NCI-H748 (cell line): ENCODE measurements at regions not wholly inside any gene's neighbourhood (a gene's known extent, or its start where the extent isn't known, plus 50 kb on each side); places are given as distances from the start of the nearest gene placed in this dataset.
A peak's percentile ranks its signal among the peaks of the same experiment; 100 is the strongest.
"Not testable (repeated sequence)": the region's sequence is repeated elsewhere in the genome, so short reads cannot be mapped to it uniquely, and the experiment has no call there.

Source experiments
- DNase-seq: peaks from one replicate; lab custom pipeline; 2025; ENCODE audit not compliant: unreplicated experiment; lab: John Stamatoyannopoulos, UW

DNA sequence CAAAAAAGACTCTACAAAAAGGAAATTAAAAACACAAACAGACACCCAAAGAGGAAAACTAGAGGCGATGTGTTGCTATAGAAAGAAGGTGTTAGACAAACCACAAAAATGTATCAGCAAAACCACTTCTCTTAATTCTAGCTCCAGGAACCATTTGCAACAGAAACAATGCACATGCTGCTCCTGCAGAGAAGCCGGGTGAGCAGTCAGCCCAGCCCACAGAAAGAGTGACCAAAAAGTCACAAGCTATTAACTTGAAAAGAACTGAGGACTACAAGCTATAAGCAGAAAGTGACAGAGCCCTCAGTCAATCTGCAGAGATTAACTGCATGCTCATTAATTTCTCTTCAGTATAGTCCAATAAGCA is 96.2 kb upstream of the KLHL13 start:
- no peak for DNase-seq

DNA sequence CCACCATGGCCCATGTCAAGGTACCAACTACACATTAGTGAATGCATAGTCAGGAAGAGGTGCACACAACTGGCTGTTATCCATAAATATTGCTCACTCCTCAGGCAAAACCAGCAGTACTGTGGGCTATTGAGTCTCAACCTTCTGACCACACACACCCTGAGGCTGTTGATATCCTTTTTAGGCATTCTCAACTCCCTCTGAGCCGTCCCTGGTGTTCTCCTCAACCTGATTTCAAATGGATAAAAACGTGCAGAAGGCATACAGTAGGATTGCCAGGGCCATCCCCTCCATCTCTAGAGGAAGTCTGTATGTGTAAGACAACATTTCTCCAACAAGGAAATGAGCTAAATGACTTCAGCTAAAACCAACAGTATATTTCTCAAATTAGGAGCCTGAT is 98.7 kb upstream of the KLHL13 start:
- DNase-seq = no peak

DNA sequence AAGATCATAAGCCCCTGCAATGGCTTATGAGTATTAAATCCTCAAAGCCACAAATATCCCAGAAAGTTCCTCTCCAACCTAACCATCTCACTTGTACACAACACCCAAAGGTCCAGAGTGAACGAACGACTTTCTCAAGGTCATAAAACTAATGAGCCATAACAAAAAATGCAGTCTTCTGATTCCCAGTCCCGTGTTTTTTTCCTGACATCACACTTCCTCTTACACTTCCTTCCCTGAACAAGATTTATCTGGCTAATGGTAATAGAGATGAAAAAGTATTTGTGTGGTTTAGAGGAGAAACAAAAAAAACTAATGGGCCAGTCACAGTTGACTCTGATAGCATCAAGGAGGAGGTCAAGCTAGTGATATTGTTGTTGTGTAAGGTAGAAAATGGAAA is 99.5 kb upstream of the KLHL13 start:
- peak; percentile 22 for DNase-seq

DNA sequence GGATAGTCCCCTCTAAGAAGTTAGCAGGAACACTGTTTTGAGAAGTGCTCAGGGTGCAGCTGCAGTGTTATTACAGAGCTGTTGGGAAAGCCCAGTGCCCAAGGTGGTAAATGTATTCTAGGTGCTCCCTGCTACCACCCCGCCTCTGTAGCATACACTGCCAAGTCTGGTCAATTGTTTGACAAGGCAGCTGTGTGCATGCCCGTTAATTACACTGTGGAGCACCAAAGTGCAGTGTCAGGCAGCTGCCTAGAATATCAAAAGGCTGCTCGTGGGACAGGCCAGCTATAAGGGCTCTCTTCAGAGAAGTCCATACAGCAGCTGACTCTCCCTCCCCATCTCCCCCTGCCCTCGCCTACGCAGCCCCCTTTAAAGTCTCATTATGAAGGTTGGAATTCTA is 99.9 kb upstream of the KLHL13 start:
- peak; percentile 90 for DNase-seq

DNA sequence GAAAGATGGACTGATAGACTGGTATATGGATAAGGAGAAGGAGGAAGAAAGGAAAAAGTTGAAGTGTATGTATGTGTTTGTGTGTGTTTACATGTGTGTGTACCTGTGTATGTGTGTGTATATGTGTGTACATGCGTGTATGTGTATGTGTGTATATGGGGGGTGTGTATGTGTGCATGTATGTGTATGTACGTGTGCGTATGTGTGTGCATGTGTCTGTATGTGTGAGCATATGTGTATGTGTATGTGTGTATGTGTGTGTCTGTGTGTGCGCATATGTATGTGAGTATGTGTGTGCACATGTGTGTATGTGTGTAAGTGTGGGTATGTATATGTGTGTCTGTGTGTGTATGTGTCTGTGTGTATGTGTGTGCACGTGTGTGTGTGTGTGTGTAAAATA is 101.5 kb upstream of the KLHL13 start:
- DNase-seq = no peak

DNA sequence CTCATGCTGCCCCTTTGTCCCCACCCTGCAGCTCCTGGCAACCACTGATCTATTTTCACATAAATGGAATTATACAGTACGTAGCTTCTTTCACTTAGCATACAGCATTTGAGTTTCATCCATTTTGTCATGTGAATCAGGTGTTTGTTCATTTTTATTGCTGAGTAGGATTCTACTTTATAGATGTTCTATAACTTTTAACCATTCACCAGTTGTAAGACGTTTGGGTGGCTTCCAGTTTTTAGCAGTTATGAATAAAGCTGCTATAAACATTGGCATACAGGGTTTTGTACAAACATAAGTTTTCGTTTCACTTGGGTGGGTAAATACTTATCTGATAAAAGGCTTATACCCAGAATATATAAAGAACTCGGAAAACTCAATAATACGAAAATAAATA is 102.3 kb upstream of the KLHL13 start:
- no peak for DNase-seq

DNA sequence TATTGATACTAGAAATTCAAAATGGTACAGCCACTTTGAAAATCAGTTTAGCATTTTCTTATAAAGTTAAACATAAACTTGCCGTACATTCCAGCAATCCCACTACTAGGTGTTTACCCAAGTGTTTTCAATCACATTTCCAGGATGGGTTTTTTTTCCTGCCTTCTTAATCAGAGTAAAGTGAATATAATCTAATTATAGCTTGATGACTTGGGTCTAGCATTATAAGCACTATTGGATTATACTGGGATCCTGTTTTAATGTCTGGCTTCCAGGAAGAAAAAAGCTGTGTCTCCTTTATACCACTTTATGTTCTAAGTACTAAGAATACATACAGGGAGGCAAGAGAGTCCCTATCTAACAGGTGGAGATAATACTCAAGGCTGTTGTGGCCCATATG is 103.3 kb upstream of the KLHL13 start:
- DNase-seq = no peak

DNA sequence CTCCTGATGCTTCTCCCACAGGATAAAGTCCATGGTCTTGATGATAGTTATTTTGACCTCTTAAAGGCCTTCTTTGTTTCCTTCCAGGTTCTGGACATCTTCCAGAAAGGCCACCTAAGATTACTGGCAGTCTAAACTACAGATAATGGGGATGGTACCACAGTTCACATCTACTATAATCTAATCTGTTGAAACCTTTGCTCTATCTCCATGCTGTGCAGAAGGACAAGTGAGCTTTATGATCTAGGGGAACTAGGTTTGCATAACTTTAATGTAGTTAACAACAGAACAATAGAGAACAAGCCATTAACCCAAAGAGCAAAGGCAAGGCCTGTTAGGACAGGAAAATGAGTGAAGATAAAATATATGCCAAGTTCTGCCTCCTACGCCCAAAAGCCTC is 103.9 kb upstream of the KLHL13 start:
- DNase-seq = no peak

DNA sequence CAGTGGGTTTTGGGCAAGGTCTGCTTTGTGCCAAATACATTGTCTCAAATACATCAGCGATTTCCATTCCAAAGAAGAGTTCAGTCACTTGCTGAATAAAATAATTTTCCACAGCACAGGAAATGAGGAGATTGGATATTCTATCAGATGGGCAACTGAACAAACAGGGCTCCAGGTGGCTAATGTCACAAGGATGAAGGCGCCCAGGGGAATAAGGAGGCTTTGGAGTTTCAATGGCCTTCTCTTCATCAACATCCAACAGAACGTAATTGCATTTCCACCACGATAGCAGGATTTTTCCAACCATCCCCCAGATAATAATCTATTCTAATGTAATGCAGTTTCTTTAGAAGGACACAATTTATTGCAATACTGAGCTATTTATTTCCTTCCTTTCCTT is 104.7 kb upstream of the KLHL13 start:
- peak; percentile 56 for DNase-seq

DNA sequence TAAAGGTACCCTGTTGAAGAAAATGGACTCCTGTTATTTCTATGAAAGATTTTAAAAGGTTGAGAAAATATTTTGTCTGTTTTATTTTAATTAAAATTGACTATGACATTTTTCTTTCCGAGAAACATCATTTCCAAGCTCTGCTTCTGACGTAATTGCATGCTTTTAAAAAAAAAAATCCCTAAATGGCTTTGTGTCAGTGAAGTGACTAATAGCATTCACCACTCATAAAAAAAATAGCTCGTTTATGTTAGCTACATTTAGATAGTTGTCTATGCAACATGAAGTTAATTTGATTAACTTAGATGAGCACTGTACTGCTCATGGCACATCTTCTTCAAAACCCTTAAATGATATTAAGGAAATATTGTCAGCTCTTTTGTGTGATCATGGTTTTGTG is 105.1 kb upstream of the KLHL13 start:
- DNase-seq = no peak

DNA sequence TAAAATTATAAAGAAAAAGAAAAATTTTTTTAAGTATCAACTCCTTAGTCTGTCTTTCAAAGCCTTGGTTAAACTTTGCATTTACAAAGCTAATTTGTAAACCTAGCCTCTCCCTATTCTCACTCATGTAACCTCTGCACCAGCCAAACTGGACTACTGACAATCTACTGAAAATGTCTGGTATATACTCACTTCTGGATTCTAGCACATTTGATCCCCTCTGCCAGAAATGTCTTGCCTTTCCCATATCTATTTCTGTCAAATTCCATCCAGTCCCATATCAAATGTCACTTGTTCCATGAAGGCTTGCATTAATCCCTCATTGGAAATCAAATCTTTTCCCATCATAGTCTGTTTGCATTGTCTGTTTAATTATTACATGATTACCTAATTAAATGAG is 105.8 kb upstream of the KLHL13 start:
- DNase-seq = no peak

DNA sequence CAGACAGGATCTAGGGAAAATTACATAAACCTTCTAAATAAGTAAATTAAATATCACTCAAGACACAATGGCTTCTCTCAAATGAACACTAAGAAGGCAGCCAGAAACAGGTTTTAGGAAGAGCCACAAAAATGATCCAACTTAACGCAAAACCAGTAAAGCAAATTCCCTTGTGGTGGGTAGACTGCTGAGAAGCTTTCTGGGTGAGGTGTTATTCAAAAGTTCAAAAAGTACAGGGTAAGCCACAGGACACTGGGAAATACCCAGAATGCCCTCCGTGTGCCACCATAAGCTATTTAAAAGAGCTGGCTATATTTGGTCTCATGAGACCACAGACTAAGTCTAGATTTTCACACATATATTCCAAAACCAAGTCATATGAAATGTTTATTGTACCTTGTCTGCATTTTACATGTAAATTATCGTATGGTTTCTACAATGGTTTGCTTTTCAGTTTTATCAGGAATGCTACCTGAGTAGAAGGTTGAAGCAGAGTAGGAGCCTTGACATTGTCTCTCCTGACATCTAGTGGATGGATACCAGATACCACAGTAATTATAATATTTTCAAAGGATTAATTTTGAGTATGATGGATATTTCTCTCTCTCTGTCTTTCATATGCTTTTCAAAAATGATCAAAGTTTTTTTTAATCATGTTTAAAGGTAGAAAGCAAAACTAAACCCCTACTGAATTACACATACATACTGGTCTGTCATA is 109.3 kb upstream of the KLHL13 start:
- peak; percentile 58 for DNase-seq

DNA sequence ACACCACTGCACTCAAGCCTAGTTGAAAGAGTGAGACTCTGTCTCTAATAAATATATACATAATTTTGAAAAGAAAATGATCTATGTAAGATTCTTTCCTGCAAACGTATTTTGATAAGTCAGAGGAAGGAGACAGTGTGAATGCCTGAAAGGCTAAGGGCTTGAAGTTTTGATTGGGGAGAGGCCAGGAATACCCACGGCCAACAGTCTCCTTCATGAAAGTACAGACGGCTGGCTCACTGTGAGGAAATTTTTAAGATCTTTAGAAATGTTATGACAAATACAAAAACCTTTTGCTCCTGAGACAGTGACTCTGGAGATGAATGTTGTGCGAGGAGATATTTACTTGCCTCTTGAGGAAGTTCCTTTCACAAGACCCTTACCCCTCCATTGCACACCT is 111.4 kb upstream of the KLHL13 start:
- no peak for DNase-seq

DNA sequence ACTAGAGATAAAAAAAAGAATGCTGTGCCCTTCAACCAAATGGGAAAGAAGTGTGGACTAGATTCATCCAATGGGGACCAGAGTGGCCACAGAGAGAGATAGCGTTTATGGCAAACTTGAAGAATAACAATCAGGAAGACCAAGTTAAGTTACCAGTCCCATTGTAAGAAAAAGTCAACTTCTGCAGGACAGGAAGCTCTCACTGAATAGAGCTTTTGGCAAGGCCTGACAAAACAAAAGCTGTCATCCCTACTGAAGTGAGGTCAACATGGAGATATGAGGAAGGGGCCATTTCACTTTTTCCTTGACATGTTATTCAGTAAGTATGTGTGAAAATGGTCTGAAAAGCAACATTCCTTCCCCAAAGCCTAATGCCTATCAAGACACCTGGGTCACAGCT is 111.8 kb upstream of the KLHL13 start:
- DNase-seq = no peak

DNA sequence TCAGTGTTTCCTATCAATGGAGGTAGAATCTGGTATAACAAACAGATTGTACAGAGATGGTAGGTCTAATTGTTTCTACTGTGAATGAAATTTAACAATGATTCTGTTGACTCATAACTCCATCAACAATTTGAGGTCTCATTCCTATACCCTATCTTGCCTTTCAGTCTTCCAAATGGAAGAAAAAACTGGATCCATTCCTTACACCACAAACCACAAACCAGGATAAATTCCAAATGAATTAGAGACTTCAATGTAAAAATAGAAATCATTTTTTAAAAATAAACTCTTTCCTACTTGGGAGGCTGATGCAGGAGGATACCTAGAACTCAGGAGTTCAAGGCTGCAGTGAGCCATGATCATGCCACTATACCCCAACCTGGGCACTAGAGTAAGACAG is 114.4 kb upstream of the WDR44 start:
- no peak for DNase-seq

DNA sequence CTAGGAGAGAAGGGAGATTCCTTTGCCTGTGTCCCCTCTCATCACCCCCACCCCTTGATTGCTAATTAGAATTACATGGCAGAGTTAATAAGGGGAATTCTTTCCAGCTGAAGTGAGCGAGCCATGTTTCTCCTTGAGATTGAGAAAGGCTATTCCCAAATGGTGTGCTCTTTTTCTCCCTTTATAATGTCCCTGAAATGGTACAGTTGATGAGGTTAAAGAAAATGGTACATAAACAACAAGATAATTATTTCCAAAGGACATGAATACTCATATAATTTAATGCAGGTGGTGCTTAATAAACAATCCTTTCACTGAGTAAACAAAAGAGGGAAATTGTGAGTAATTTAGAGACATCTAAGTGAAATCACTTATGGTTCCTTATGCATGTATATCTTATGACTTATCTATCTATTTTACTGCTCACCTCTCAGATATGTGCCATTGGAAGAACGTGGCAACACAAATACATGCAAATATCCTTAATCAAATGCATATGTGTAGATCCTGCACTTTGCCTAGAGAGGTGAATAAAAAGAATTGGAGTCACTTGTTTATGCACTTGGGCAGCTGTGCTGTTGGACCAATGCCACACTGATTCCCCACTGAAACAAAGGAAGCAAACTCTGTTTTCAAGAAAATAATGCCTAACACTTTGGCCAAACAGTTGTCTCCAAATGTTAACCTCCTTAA is 106.6 kb upstream of the WDR44 start:
- peak; percentile 42 for DNase-seq

DNA sequence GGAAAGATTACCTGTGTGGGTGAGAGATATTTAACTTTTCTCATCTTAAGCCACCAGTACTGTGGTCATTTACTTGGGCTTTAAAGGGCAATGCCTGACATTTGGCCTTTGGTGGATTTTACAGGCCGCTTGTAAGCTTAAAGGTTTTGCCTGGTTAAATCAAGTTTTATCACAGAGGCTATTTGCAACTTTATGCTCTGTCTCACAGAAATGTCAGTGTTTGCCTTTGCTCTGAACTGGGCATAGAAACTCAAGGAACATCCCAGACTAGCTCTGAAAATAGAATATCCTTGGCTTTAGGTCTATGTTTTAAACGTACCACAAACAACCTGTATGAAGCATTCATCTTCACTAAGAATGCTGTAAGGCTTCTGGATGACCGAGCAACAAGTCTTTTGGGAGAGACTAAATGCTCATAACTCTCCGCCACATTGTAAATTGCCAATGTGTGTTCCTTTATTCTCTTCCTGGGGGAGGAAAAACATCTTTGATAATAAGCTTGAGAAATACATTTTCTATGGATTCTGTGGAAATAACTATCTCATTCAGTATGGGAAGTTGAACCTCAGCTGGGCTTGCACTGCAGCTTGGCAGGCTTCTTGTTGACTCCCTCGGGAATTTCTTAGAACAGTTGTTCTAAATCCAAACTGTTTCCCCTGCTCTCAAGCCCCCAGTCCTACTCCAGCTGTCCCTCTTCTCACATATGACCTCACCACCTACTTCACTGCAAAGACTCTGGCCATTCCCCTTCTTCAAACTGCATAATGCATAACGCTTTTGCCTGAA is 105.8 kb upstream of the WDR44 start:
- DNase-seq = peak; percentile 33

DNA sequence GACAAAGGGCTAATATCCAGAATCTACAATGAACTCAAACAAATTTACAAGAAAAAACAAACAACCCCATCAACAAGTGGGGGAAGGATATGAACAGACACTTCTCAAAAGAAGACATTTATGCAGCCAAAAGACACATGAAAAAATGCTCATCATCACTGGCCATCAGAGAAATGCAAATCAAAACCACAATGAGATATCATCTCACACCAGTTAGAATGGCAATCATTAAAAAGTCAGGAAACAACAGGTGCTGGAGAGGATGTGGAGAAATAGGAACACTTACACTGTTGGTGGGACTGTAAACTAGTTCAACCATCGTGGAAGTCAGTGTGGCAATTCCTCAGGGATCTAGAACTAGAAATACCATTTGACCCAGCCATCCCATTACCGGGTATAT is 98.9 kb upstream of the WDR44 start:
- DNase-seq = not testable (repeated sequence)

DNA sequence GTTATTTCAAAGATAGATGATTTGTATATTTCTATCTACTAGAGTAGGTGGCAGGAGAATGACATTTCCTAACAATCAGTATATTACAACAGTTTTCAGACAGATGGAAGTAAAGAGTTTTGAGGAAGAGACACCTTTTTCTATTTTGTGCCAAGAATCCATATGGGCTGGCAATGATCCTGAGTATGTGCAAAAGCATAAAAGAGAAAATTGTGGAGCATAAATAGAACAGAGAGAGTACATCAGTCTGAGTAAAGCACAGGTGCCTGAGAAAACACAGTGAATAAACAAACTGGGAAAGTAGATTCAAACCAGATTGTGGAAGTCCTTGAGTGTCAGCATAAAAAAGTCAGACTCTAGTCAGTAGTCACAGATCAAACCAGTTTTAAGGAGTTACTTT is 96.8 kb upstream of the WDR44 start:
- no peak for DNase-seq

DNA sequence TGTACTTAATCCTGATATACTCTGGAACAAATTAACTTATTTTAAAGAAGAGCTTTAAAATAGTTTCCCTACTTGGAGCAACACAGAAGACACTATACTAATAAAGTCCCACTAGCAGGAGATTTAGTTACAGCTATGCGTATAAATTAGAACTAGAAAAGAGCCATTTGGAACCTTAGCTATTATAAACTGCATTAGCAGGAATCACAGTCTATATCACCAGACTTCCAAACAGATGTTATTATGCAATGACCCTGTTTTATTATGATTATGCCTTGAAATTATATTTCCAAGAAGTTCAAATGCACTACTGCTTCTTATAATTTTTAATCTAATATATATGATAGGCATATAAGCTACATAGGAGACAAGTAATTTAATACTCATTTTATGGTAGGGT is 95.5 kb upstream of the WDR44 start:
- no peak for DNase-seq

DNA sequence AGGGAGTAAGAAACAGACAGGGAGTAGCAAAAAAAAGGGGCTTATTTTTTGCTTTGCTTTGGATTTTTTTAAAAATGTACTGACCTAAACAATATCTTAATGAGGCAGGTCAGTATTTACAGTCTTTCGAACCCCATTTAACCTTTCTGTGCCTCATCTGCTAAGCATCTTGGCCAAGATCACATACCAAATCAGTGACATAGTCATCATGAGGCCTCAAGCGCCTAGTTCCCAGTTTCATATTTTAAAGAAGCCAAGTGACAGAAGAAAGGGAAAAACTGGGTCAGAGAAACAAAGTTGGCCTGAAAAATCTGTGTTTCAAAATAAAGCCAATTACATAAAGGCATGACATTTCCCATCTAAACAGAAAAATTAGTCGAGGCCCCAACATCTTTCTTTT is 94.6 kb upstream of the WDR44 start:
- DNase-seq = no peak

DNA sequence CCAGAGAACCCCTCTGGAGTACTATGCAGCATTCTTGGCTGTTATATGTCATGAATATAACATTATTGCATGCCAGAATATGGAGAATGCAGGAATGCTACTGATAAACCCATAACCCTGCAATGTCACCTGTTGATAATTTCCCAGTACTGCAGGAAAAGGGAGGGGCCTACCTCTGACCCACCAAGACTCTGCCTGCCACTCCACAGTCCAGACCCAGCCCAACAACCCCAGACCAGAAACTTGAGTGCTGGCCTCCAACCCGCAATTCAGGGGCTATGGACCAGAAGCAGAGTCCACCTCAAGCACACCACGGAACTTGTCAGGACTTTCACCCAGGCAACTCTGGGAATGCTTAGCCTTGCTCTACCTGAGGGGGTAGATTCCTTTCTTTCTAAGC is 92.9 kb upstream of the WDR44 start:
- no peak for DNase-seq
